SJSA1 (cell line): ENCODE measurements at regions not wholly inside any gene's neighbourhood (a gene's known extent, or its start where the extent isn't known, plus 50 kb on each side); places are given as distances from the start of the nearest gene placed in this dataset.

ENCODE experiments used
- DNase-seq, 2 experiments: peaks; one replicate each; pipeline ENCODE4 v3.0.0-alpha.2; 2015 to 2020; ENCODE audit warnings: low spot score in 2 of 2, low read depth in 1 of 2
- H3K27ac ChIP-seq: fragments of 250-450 bp; sonication (Bioruptor Pico); 2 replicates; pipeline ENCODE4 v1.5.1; 2020; ENCODE audit warnings: mild to moderate bottlenecking, moderate library complexity
- H3K27me3 ChIP-seq: fragments of 250-450 bp; sonication (Bioruptor Pico); replicated peaks from 2 replicates; pipeline ENCODE4 v1.5.1; 2020; ENCODE audit warnings: mild to moderate bottlenecking, moderate library complexity
- H3K36me3 ChIP-seq: fragments of 250-450 bp; sonication (Bioruptor Pico); 2 replicates; pipeline ENCODE4 v1.5.1; 2020; ENCODE audit warnings: mild to moderate bottlenecking
- H3K4me1 ChIP-seq: fragments of 250-450 bp; sonication (Bioruptor Pico); replicated peaks from 2 replicates; pipeline ENCODE4 v1.6.1; 2021; ENCODE audit warnings: mild to moderate bottlenecking
- H3K4me3 ChIP-seq: fragments of 250-450 bp; sonication (Bioruptor Pico); 2 replicates; pipeline ENCODE4 v1.5.1; 2020; ENCODE audit warnings: mild to moderate bottlenecking
- H3K9me3 ChIP-seq: fragments of 250-450 bp; sonication (Bioruptor Pico); replicated peaks from 2 replicates; pipeline ENCODE4 v1.5.1; 2020; ENCODE audit warnings: mild to moderate bottlenecking

DNA sequence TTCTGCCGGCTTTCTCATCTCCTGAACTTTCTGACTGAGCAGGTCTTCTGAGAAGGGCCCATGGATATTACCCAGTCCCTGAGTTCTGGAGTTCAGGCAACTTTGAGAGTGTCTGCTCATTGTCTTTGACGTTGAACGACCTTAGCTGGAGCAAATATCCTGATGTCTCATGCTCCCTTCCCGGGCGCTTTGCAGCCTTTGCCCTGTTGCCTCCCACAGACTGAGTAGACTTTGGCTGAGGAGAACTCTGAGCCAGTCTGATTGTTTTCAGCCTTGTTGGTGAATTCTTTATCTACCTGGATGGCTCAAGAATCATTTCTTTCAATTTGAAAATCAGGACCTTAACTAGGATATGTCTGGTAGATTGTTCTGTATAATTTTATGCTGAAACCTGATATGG lies 353.7 kb downstream of the GLRX3 start:
- DNase-seq: no peak
- Histone ChIP-seq H3K27me3 (no peaks in the 10 kb centered on the region), H3K27ac (no peak overlapping the region), H3K36me3 (no peaks in the 10 kb centered on the region), H3K4me3 (no peak overlapping the region), H3K4me1 (no peaks in the 10 kb centered on the region), H3K9me3 (peaks cover 11% of the 10 kb centered on the region)

DNA sequence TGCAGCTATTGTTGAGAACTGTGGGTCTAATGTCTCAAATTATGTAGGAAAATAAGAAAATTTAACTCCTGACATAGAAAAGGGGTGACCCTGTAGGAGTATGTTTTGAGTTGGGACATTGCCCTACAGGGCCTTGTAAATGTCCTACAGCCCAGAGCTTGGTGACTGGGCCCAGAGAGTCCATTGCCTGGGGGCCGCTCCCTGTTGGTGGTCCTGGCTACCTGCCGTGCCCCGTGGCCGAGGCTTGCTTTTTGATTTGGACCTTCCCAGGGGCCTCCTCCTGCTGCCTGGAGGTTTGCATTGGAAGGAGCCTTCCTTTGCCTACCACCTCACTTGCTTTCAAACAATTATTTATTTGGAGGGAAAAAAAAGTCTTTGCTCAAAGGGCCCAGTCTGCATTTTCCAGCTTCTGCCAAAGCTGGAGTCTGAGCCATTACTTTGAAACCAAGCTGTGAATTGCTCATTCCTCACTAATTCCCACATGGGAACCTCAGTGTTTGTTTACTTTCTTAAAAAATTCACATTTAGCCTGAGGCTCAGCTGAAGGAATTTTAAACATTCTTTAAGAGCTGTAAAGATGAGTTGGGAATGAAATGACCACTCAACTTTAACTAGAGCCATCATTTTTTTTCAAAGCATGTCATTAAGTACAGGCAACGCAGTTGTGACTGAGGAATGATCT lies 355.0 kb downstream of the GLRX3 start:
- no peaks in the 10 kb centered on the region for H3K27me3 ChIP-seq
- no peaks in the 10 kb centered on the region for H3K36me3 ChIP-seq
- H3K9me3 ChIP-seq: peaks cover 11% of the 10 kb centered on the region
- no peak overlapping the region for H3K4me3 ChIP-seq
- no peak for DNase-seq
- H3K4me1 ChIP-seq: no peaks in the 10 kb centered on the region
- H3K27ac ChIP-seq: no peak overlapping the region

DNA sequence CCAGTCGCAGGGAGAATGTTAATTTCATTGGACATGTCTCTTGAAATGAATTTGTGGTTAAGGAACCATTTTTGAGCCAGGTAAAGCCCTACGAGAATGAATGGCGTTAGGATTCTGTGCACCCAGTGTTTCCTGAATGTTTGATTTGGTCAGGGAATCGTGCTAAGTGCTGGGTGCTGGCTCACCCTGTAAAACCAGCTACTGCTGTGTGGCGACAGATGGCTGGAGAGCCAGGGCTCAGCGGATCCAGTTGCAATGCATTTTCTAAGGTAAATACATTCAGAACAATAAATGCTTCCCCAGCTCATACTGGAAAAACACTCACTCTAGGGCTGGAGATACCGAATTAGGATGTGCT lies 355.5 kb downstream of the GLRX3 start:
- Histone ChIP-seq H3K4me1 (no peaks in the 10 kb centered on the region), H3K27me3 (no peaks in the 10 kb centered on the region), H3K9me3 (peaks cover 11% of the 10 kb centered on the region), H3K27ac (no peak overlapping the region), H3K4me3 (no peak overlapping the region), H3K36me3 (no peaks in the 10 kb centered on the region)
- no peak for DNase-seq

DNA sequence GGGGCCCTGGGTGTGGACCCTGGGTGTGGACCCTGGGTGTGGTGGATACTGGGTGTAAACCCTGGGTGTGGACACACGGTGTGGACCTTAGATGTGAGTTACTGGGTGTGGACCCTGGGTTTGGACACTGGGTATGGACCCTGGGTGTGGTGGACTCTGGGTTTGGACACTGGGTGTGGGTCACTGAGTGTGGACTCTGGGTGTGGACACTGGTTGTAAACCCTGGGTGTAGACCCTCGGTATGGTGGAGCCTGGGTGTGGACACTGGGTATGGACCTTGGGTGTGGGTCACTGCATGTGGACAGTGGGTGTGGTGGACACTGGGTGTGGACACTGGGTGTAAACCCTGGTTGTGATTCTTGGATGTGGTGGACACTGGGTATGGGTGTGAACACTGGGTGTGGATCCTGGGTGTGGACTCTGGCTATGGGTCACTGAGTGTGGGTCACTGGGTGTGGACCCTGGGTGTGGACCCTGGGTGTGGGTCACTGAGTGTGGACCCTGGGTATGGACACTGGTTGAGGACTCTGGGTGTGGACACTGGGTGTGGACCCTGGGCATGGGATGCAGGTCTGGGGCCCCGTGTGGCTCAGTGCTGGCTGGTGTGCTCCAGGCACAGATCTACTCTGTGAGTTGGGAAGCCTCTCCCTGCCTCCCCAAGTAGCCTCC lies 356.2 kb downstream of the GLRX3 start:
- peaks cover 11% of the 10 kb centered on the region for H3K9me3 ChIP-seq
- no peak for DNase-seq
- no peaks in the 10 kb centered on the region for H3K4me1 ChIP-seq
- H3K36me3 ChIP-seq: no peaks in the 10 kb centered on the region
- no peak overlapping the region for H3K4me3 ChIP-seq
- H3K27ac ChIP-seq: no peak overlapping the region
- H3K27me3 ChIP-seq: no peaks in the 10 kb centered on the region

DNA sequence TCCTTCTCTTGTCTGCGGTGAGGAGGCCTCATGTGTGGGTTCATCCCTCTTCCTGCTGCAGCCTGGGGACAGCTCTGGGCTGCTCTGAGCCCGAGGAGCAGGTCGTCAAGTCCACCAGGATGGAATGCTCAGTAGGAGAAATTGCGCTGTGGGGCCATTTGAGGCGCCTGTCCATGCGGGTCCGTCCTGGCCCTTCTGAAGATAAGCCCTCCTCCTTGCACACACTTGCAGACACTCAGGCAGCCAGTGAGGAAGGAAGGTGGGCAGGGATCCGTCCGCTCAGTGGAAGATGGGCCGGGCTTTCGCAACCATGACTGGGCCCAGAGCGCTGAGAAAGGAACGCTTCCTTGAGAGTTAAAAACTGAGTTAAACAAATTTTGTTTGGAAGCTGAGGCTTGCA lies 356.8 kb downstream of the GLRX3 start:
- Histone ChIP-seq H3K4me1 (no peaks in the 10 kb centered on the region), H3K9me3 (peaks cover 15% of the 10 kb centered on the region), H3K36me3 (no peaks in the 10 kb centered on the region), H3K4me3 (no peak overlapping the region), H3K27me3 (no peaks in the 10 kb centered on the region), H3K27ac (no peak overlapping the region)
- no peak for DNase-seq

DNA sequence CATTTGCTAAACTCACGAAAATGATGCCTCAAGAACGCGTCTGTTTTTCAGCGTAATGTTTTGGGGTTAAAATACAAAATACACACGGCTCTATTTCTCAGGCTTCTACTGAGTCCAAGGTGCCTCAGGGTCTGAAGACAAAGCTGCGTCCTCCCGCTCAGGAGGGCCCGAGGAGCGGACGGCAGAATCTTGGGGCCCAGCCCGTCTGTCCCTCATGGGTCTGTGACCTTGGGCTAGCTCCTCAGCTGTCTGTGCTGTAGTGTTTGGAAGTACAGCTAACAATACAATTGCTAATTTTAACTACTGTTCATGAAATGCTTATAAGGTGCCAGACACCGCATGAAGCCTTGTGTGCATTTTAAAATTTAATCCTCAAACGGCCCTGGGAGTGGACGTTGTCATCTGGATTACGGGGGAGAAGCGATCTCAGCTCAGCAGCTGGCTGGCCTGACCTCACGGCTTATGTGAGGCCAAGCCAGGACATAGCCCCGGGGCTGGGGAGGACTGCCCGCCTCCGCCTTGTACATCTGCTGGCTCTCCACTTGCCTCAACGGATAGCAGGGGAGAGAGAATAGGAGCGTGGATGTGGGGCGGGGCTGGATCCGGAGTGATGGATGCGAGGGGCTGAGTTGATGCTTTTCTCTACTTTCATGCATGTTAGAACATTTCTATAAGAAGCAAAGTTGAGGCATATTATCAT lies 357.4 kb downstream of the GLRX3 start:
- H3K4me1 ChIP-seq: no peaks in the 10 kb centered on the region
- no peaks in the 10 kb centered on the region for H3K27me3 ChIP-seq
- H3K36me3 ChIP-seq: no peaks in the 10 kb centered on the region
- no peak overlapping the region for H3K27ac ChIP-seq
- DNase-seq: no peak
- H3K9me3 ChIP-seq: peaks cover 18% of the 10 kb centered on the region
- H3K4me3 ChIP-seq: no peak overlapping the region

DNA sequence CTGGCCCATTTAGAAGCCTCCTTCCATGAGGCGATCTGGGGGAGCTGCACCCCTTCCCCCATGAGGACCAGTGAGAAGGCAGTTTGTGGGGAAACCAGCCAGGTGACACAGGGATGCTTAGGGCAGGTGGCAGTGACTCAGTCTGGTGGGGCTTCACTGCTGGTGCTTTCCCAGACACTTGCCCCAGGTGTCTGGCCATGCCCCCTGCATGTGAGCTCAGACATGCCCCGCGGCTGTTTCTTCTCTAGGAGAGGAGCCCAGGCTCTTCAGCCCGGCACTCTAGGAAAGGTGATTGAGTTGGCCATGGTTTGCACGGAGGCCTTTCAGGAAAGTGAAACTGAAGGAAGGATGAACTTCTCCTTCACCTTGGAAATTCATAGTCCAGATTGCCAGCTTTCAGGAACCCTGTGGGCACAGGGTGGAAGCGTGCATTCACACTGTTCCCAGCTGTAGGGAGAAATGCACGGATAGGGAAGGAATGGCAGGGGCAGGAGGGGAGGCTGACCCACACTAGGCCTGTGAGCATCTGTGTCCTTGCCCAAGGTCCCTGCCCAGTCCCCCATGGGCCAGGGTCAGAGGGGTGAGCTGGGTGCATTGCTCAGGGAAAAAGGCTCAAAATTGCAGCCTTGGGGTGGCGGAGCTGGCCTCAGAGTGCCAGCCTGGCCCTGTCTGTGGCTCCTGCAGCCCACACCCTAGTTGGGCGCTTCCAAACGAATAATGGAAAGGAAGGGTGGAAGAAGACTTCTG lies 359.1 kb downstream of the GLRX3 start:
- Histone ChIP-seq H3K9me3 (peaks cover 18% of the 10 kb centered on the region), H3K27ac (no peak overlapping the region), H3K27me3 (no peaks in the 10 kb centered on the region), H3K36me3 (no peaks in the 10 kb centered on the region), H3K4me1 (no peaks in the 10 kb centered on the region), H3K4me3 (no peak overlapping the region)
- DNase-seq: no peak

DNA sequence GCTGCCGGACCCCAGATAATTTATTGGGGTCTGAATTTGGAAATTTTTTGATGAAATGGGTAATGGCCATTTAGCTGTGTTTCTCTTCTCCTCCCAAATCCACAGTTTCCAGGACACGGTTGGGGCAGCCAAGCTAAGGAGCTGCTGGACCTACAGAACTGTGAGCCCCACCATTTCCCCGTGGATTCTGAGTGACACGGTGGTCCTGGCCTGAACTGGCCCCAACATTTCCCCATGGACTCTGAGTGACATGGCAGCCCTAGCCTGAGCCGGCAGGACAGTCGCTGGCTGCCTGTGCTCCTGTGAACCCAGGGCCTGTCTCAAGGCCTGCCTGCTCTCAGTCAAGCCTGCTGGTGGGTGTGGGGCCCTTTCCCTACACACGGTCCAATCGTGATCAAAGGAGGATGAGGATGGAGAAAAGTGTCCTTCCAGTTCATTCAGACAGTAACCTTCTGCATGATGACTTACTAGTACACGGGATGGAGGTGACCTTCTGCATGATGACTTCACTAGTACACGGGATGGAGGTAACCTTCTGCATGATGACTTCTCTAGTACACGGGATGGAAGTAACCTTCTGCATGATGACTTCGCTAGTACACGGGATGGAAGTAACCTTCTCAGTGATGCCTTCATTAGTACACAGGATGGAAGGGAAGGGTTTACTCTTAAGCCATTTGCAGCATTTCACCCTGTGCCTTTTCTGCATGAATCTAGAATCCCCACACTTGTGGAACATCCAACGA lies 359.9 kb downstream of the GLRX3 start:
- H3K27me3 ChIP-seq: no peaks in the 10 kb centered on the region
- H3K4me1 ChIP-seq: no peaks in the 10 kb centered on the region
- no peaks in the 10 kb centered on the region for H3K36me3 ChIP-seq
- peaks cover 18% of the 10 kb centered on the region for H3K9me3 ChIP-seq
- no peak overlapping the region for H3K27ac ChIP-seq
- H3K4me3 ChIP-seq: no peak overlapping the region
- DNase-seq: peak in 1 of 2 experiments; percentile 4

DNA sequence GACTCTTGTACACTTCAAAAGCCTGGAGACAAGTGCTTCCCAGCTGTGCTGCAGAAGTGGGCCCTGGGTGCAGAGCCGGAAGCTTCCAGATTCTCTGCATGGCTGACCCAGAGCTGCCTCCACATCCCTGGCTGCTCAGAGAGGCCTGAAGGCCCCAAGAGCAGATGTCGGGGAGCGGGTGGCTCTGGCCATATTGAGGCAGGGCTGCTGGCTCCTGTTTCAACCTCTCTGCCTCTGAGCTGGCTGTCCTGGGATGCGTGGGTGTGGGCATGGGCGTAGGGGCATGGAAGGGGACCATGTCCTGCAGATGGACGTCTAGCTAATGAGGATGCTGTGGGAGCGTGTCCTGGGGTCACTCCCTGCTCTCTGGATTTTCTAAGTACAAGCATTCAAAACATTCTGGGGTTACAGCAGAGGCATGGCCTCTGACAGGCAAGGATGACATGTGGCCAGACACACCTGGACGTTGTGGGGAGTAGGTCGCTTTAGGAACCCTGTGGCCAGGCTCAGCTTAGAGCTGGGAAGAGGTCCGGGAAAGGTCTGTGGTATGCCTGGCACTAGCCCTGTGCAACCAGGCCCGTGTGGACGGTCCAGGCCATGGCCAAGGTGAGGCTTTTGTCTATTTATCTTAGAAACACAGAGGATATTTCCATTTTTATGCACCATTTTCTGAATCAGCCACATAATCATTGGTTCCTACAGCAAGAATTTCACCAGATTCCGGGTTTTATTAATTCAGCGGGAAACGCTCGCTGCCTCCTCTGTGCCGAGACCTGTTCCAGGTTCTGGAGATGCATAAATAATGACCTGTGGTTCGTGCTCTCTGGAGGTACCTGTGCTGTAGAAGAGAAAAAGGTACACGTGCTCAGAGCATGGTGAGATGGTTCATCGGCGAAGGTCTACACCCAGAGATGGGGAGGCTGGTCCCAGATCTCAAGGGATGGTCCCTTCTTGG lies 361.1 kb downstream of the GLRX3 start:
- peak in 1 of 2 experiments; percentile 33 for DNase-seq
- Histone ChIP-seq H3K36me3 (no peaks in the 10 kb centered on the region), H3K4me1 (no peaks in the 10 kb centered on the region), H3K27me3 (no peaks in the 10 kb centered on the region), H3K9me3 (peaks cover 9% of the 10 kb centered on the region), H3K4me3 (no peak overlapping the region), H3K27ac (no peak overlapping the region)

DNA sequence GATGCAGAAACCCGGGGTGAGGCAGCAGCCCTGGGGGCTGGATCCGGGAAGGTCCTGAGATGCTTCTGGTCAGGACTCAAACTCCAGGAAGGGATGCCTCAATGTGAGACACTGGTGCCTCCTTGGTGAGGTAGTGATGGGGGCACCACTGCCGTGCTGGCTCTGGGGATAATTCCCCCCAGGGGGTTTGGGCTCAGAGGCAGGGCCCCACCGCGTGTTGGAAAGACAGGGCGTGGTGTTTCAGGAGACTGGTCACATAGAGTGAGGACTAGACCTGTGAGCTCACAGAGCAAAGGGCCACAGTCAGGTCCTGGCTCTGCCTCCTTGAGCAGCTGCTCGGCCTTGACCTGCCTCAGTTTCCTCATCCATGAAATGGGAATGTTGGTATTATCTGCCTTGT lies 361.9 kb downstream of the GLRX3 start:
- H3K27me3 ChIP-seq: no peaks in the 10 kb centered on the region
- H3K4me3 ChIP-seq: no peak overlapping the region
- peak in 1 of 2 experiments; percentile 22 for DNase-seq
- peaks cover 7% of the 10 kb centered on the region for H3K9me3 ChIP-seq
- no peaks in the 10 kb centered on the region for H3K4me1 ChIP-seq
- no peaks in the 10 kb centered on the region for H3K36me3 ChIP-seq
- H3K27ac ChIP-seq: no peak overlapping the region

DNA sequence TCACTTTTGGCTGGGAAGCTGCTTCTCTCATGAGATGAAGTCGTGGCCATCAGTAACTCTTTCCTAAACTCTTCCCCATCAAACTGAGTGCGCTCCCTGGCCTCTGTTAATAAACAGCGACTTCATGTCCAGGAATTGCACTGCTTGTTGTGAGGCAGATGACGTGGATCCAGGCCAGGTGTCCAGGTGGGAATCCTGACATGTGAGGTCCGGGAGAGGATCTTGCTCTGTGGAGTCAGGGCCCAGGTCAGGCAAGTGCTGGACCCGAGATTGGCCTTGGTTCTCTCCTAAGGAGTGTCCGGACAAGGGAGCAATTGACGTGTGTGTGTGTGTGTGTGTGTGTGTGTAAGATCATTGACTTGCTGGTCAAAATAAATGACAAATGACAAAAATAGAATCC lies 362.7 kb downstream of the GLRX3 start:
- Histone ChIP-seq H3K27ac (no peak overlapping the region), H3K36me3 (no peaks in the 10 kb centered on the region), H3K4me3 (no peak overlapping the region), H3K4me1 (no peaks in the 10 kb centered on the region), H3K27me3 (no peaks in the 10 kb centered on the region), H3K9me3 (peaks cover 7% of the 10 kb centered on the region; the same call in 1 of the 2 replicates)
- DNase-seq: peak in 1 of 2 experiments; percentile 21

DNA sequence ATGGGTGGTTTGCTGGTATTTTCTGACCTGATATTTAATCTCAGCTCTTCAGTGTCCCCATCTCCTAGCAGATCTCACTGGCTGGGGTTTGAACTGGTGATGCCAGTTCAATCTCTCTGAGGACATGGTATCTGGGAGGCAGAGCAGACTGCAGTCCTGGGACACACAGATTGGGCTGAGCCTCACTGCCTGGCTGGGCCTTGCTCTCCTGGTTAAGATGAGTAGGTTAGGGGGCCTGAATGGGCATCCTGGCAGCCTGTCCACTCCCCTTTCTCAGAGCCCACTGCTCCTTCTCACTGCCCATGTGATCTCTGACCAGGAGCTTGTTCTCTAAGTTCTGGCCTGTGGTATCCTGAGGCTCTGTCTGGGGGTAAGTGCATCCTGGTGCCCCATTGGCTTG lies 363.4 kb downstream of the GLRX3 start:
- H3K27ac ChIP-seq: no peak overlapping the region
- no peaks in the 10 kb centered on the region for H3K36me3 ChIP-seq
- DNase-seq: no peak
- peaks cover 7% of the 10 kb centered on the region; the same call in 1 of the 2 replicates for H3K9me3 ChIP-seq
- H3K4me3 ChIP-seq: no peak overlapping the region
- H3K27me3 ChIP-seq: no peaks in the 10 kb centered on the region
- H3K4me1 ChIP-seq: no peaks in the 10 kb centered on the region
